ENCODE measurements at regions not wholly inside any gene's neighbourhood (a gene's known extent, or its start where the extent isn't known, plus 50 kb on each side); places are given as distances from the start of the nearest gene placed in this dataset.

DNA sequence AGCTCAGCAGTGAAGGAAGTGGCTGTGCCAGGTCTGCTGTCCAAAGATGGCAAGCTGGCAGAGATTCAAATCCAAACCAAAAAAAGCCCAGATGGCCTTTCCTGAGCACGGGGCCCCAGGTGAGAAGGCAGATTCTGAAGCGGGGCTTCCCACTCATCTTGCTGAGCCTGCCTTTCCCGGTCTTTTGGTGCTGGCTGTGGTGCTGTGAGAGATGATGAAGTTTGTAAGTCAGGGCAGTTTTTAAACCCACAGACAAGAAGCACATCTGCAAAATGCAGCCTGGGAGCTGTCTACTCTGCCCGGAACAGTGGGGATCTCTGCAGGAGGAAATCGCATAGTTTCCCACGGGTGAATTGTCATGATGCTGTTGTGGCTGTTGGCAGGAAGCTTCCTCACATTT lies 85.0 kb upstream of the IRX4 start:
- Histone ChIP-seq H4K20me1 (ENCODE audit: low read depth, low read length) (no peaks in the 10 kb centered on the region), H3K27me3 (ENCODE audit: low read length) (no peaks in the 10 kb centered on the region), H3K9me3 (ENCODE audit: insufficient read depth, low read length) (no peaks in the 10 kb centered on the region), H2AFZ (ENCODE audit: low read depth, low read length, severe bottlenecking) (no peak overlapping the region), H3K4me2 (ENCODE audit: low read depth, low read length, poor library complexity, severe bottlenecking) (no peak overlapping the region), H3K36me3 (ENCODE audit: low read length) (no peaks in the 10 kb centered on the region), H3K9ac (ENCODE audit: low read length) (no peak overlapping the region), H3K4me3 (ENCODE audit: insufficient read depth, low read length, poor library complexity, severe bottlenecking) (no peak overlapping the region), H3K79me2 (ENCODE audit: insufficient read depth, low read length) (no peaks in the 10 kb centered on the region), H3K27ac (ENCODE audit: low read depth, low read length) (no peak overlapping the region), H3F3A (ENCODE audit: insufficient read depth) (no peaks in the 10 kb centered on the region), H3K9me2 (replicated peaks; ENCODE audit: insufficient read depth, low read length) (no peaks in the 10 kb centered on the region)
- TF ChIP-seq, protein P1, sequence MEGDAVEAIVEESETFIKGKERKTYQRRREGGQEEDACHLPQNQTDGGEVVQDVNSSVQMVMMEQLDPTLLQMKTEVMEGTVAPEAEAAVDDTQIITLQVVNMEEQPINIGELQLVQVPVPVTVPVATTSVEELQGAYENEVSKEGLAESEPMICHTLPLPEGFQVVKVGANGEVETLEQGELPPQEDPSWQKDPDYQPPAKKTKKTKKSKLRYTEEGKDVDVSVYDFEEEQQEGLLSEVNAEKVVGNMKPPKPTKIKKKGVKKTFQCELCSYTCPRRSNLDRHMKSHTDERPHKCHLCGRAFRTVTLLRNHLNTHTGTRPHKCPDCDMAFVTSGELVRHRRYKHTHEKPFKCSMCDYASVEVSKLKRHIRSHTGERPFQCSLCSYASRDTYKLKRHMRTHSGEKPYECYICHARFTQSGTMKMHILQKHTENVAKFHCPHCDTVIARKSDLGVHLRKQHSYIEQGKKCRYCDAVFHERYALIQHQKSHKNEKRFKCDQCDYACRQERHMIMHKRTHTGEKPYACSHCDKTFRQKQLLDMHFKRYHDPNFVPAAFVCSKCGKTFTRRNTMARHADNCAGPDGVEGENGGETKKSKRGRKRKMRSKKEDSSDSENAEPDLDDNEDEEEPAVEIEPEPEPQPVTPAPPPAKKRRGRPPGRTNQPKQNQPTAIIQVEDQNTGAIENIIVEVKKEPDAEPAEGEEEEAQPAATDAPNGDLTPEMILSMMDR (IDR thresholded peaks at IDR 0.05; ENCODE audit: insufficient read depth, low read length, poor library complexity, severe bottlenecking) = no peak
- TF ChIP-seq EZH2phosphoT487 (conservative IDR thresholded peaks at IDR 0.05; ENCODE audit: low read length) = no peak

DNA sequence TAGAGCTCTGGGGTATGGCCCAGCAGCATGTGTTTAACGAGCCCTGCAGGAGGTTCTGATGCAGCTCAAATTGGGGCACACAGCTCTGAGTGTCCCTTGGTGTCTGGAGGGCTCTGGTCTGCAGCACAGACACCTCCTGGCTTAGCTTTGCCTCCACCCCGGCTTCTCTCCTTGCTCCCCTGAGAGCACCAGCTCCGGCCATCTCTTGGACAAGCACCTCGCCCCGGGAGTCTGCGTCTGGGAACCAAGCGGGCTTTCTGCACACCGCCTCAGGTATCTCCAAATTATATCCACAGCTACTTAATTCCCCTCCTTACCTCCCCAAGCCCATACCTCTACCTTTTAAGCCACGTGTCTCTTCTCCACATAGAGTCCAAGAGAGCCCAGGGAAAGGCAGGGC lies 83.7 kb upstream of the IRX4 start:
- no peaks in the 10 kb centered on the region for H4K20me1 ChIP-seq (ENCODE audit: low read depth, low read length)
- TF ChIP-seq EZH2phosphoT487 (conservative IDR thresholded peaks at IDR 0.05; ENCODE audit: low read length) = no peak
- TF ChIP-seq, protein P1 (IDR thresholded peaks at IDR 0.05; ENCODE audit: insufficient read depth, low read length, poor library complexity, severe bottlenecking) = no peak
- no peak overlapping the region for H3K27ac ChIP-seq (ENCODE audit: low read depth, low read length)
- no peak overlapping the region for H3K4me3 ChIP-seq (ENCODE audit: insufficient read depth, low read length, poor library complexity, severe bottlenecking)
- no peaks in the 10 kb centered on the region for H3K27me3 ChIP-seq (ENCODE audit: low read length)
- H3K9me3 ChIP-seq (ENCODE audit: insufficient read depth, low read length) = no peaks in the 10 kb centered on the region
- H3K4me2 ChIP-seq (ENCODE audit: low read depth, low read length, poor library complexity, severe bottlenecking) = no peak overlapping the region
- no peak overlapping the region for H2AFZ ChIP-seq (ENCODE audit: low read depth, low read length, severe bottlenecking)
- H3K79me2 ChIP-seq (ENCODE audit: insufficient read depth, low read length) = no peaks in the 10 kb centered on the region
- H3K9me2 ChIP-seq (replicated peaks; ENCODE audit: insufficient read depth, low read length) = no peaks in the 10 kb centered on the region
- no peaks in the 10 kb centered on the region for H3K36me3 ChIP-seq (ENCODE audit: low read length)
- H3K9ac ChIP-seq (ENCODE audit: low read length) = no peak overlapping the region
- H3F3A ChIP-seq (ENCODE audit: insufficient read depth) = no peaks in the 10 kb centered on the region

DNA sequence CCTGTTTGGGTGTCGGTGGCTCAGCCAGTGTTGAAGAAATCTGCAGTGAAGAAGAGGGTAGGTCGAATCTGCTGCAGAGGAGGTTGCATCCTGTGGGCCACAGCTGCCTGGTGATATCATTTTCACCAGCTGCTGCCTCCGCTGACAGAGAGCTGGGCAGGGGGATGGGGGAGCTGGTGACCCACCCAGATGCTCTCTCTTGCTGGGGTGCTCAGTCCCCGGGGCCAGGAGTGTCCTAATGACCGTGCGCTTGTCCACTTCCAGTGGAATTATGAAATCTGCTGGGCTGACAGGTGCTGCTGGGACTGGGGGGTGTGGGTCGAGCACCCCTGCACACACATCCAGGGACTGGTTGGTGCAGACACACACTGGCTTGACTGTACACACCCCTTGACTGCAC lies 83.2 kb upstream of the IRX4 start:
- H3K4me2 ChIP-seq (ENCODE audit: low read depth, low read length, poor library complexity, severe bottlenecking) = no peak overlapping the region
- no peaks in the 10 kb centered on the region for H3K9me3 ChIP-seq (ENCODE audit: insufficient read depth, low read length)
- no peak overlapping the region for H3K27ac ChIP-seq (ENCODE audit: low read depth, low read length)
- H3F3A ChIP-seq (ENCODE audit: insufficient read depth) = no peaks in the 10 kb centered on the region
- H3K36me3 ChIP-seq (ENCODE audit: low read length) = no peaks in the 10 kb centered on the region
- no peak overlapping the region for H2AFZ ChIP-seq (ENCODE audit: low read depth, low read length, severe bottlenecking)
- no peaks in the 10 kb centered on the region for H3K27me3 ChIP-seq (ENCODE audit: low read length)
- no peaks in the 10 kb centered on the region for H3K79me2 ChIP-seq (ENCODE audit: insufficient read depth, low read length)
- no peak overlapping the region for H3K4me3 ChIP-seq (ENCODE audit: insufficient read depth, low read length, poor library complexity, severe bottlenecking)
- H3K9ac ChIP-seq (ENCODE audit: low read length) = no peak overlapping the region
- no peaks in the 10 kb centered on the region for H4K20me1 ChIP-seq (ENCODE audit: low read depth, low read length)
- H3K9me2 ChIP-seq (replicated peaks; ENCODE audit: insufficient read depth, low read length) = no peaks in the 10 kb centered on the region
- TF ChIP-seq, protein P1 (IDR thresholded peaks at IDR 0.05; ENCODE audit: insufficient read depth, low read length, poor library complexity, severe bottlenecking) = no peak
- no peak for TF ChIP-seq EZH2phosphoT487 (conservative IDR thresholded peaks at IDR 0.05; ENCODE audit: low read length)
